ENCODE measurements at regions not wholly inside any gene's neighbourhood (a gene's known extent, or its start where the extent isn't known, plus 50 kb on each side); places are given as distances from the start of the nearest gene placed in this dataset.

- no peaks in the 10 kb centered on the region for H3K36me3 ChIP-seq (ENCODE audit: insufficient read depth, low read length)
- H3K9ac ChIP-seq (ENCODE audit: low read depth, low read length): no peak overlapping the region
- H3K4me1 ChIP-seq (ENCODE audit: insufficient read depth, low read length): no peaks in the 10 kb centered on the region
- no peaks in the 10 kb centered on the region for H3K9me3 ChIP-seq (ENCODE audit: control insufficient read depth, insufficient read depth, low read length)
These were observed 85.8 kb upstream of the PRPS1 start for GRCh38 chrX:107542500-107542899.

GRCh38 chrX:107547621-107548020 lies 80.7 kb upstream of the PRPS1 start:
- Histone ChIP-seq H3K9ac (ENCODE audit: low read depth, low read length) (no peak overlapping the region), H3K36me3 (ENCODE audit: insufficient read depth, low read length) (no peaks in the 10 kb centered on the region), H3K9me3 (ENCODE audit: control insufficient read depth, insufficient read depth, low read length) (no peaks in the 10 kb centered on the region), H3K4me1 (ENCODE audit: insufficient read depth, low read length) (no peaks in the 10 kb centered on the region)

- no peaks in the 10 kb centered on the region for H3K4me1 ChIP-seq (ENCODE audit: insufficient read depth, low read length)
- H3K36me3 ChIP-seq (ENCODE audit: insufficient read depth, low read length): no peaks in the 10 kb centered on the region
- no peak overlapping the region for H3K9ac ChIP-seq (ENCODE audit: low read depth, low read length)
- H3K9me3 ChIP-seq (ENCODE audit: control insufficient read depth, insufficient read depth, low read length): no peaks in the 10 kb centered on the region
These were observed 79.5 kb upstream of the PRPS1 start for GRCh38 chrX:107548775-107549174.

GRCh38 chrX:107549504-107549903 lies 78.8 kb upstream of the PRPS1 start:
- H3K36me3 ChIP-seq (ENCODE audit: insufficient read depth, low read length): no peaks in the 10 kb centered on the region
- no peaks in the 10 kb centered on the region for H3K4me1 ChIP-seq (ENCODE audit: insufficient read depth, low read length)
- H3K9me3 ChIP-seq (ENCODE audit: control insufficient read depth, insufficient read depth, low read length): no peaks in the 10 kb centered on the region
- no peak overlapping the region for H3K9ac ChIP-seq (ENCODE audit: low read depth, low read length)

- H3K9me3 ChIP-seq (ENCODE audit: control insufficient read depth, insufficient read depth, low read length): no peaks in the 10 kb centered on the region
- H3K9ac ChIP-seq (ENCODE audit: low read depth, low read length): no peak overlapping the region
- no peaks in the 10 kb centered on the region for H3K4me1 ChIP-seq (ENCODE audit: insufficient read depth, low read length)
- no peaks in the 10 kb centered on the region for H3K36me3 ChIP-seq (ENCODE audit: insufficient read depth, low read length)
These were observed 76.8 kb upstream of the PRPS1 start for GRCh38 chrX:107551546-107551945.

DNA sequence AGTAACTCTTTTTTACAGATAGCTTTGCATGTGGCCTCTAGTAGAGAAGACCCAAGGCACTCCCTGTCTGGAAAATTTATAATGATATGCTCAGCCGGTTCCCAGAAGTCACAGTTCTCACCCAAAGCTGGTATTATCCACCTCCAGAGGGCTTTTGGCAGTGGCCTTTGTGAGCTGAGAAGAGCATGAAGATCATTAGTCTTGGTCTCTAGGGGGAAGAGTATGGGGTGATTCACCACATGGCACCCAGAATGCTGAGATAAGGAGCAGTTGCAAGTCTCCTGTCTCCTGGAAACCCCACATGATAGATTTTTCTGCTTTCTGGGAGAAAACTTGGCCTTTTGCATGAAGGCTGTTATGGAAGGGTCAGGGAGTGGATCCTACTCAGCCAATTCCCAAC lies 75.4 kb upstream of the PRPS1 start:
- Histone ChIP-seq H3K9me3 (ENCODE audit: control insufficient read depth, insufficient read depth, low read length) (no peaks in the 10 kb centered on the region), H3K9ac (ENCODE audit: low read depth, low read length) (no peak overlapping the region), H3K4me1 (ENCODE audit: insufficient read depth, low read length) (no peaks in the 10 kb centered on the region), H3K36me3 (ENCODE audit: insufficient read depth, low read length) (no peaks in the 10 kb centered on the region)

DNA sequence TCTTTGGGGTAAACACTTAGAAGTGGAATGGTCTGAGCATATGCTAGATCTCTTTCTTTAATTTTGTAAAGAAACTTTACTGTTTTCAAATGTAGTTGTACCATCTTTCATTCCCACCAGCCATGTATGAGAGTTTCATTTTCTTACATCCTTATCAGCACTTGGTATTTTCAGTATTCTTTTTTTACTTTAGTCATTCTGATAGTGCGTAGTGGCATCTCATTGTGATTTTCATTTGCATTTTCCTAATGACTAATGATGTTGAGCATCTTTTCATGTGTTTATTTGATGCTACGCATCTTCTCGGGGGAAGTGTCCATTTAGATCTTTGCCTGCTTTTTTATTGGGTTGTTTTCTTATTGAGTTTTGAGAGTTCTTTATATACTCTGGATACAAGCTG lies 71.3 kb upstream of the PRPS1 start:
- no peak overlapping the region for H3K9ac ChIP-seq (ENCODE audit: low read depth, low read length)
- H3K36me3 ChIP-seq (ENCODE audit: insufficient read depth, low read length): no peaks in the 10 kb centered on the region
- no peaks in the 10 kb centered on the region for H3K9me3 ChIP-seq (ENCODE audit: control insufficient read depth, insufficient read depth, low read length)
- peaks cover 18% of the 10 kb centered on the region for H3K4me1 ChIP-seq (ENCODE audit: insufficient read depth, low read length)

GRCh38 chrX:107559506-107559905 lies 68.8 kb upstream of the PRPS1 start:
- Histone ChIP-seq H3K9ac (ENCODE audit: low read depth, low read length) (no peak overlapping the region), H3K9me3 (ENCODE audit: control insufficient read depth, insufficient read depth, low read length) (no peaks in the 10 kb centered on the region), H3K36me3 (ENCODE audit: insufficient read depth, low read length) (no peaks in the 10 kb centered on the region), H3K4me1 (ENCODE audit: insufficient read depth, low read length) (peaks cover 41% of the 10 kb centered on the region)

GRCh38 chrX:107560041-107560440 lies 68.3 kb upstream of the PRPS1 start:
- Histone ChIP-seq H3K4me1 (ENCODE audit: insufficient read depth, low read length) (peaks cover 46% of the 10 kb centered on the region), H3K36me3 (ENCODE audit: insufficient read depth, low read length) (no peaks in the 10 kb centered on the region)

GRCh38 chrX:107560980-107561379 lies 67.3 kb upstream of the PRPS1 start:
- Histone ChIP-seq H3K4me1 (ENCODE audit: insufficient read depth, low read length) (peaks cover 54% of the 10 kb centered on the region), H3K9me3 (ENCODE audit: control insufficient read depth, insufficient read depth, low read length) (no peaks in the 10 kb centered on the region), H3K36me3 (ENCODE audit: insufficient read depth, low read length) (no peaks in the 10 kb centered on the region), H3K9ac (ENCODE audit: low read depth, low read length) (no peak overlapping the region)

More at GRCh38 chrX:107560041-107560440, 68.3 kb upstream of the PRPS1 start:
- Histone ChIP-seq H3K9ac (ENCODE audit: low read depth, low read length) (no peak overlapping the region), H3K9me3 (ENCODE audit: control insufficient read depth, insufficient read depth, low read length) (no peaks in the 10 kb centered on the region)

DNA sequence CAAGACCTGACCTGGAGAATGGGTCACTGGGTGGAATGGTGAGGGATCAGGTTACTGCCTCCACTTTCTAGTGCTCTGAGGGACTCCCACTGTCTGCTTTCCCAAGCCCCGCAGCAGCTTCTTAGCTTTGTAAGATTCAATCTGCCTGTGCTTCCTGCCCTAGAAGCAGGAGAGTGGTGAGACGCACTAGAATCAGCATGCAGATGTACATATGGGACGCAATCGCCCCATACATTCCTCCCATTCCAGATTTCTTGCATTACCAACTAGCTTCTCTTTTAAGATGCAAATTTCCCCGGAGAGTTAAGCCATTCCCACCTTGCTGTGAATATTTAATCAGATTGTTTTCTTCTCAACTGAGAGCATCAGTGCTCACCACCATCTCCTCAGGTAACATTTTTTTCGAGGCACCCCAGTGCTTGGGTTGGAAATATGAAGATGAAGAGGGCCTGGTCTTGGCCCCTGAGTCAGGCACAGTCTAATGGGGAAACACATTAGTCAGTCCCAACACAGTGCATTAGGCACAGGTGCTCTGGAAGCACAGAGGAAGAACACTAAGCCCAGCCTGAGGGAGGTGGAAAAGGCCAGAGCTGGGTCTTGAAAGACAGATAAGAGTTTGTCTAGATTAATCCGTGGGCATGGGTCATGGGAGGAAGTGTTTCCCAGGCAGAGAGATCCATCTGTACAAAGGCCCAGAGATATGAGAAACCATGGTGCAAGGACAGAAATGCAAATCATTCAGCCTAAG lies 66.7 kb upstream of the PRPS1 start:
- Histone ChIP-seq H3K4me1 (ENCODE audit: insufficient read depth, low read length) (peaks cover 59% of the 10 kb centered on the region), H3K9ac (ENCODE audit: low read depth, low read length) (no peak overlapping the region), H3K36me3 (ENCODE audit: insufficient read depth, low read length) (no peaks in the 10 kb centered on the region), H3K9me3 (ENCODE audit: control insufficient read depth, insufficient read depth, low read length) (no peaks in the 10 kb centered on the region)

- Histone ChIP-seq H3K36me3 (ENCODE audit: insufficient read depth, low read length) (no peaks in the 10 kb centered on the region), H3K9ac (ENCODE audit: low read depth, low read length) (no peak overlapping the region), H3K9me3 (ENCODE audit: control insufficient read depth, insufficient read depth, low read length) (no peaks in the 10 kb centered on the region), H3K4me1 (ENCODE audit: insufficient read depth, low read length) (peaks cover 65% of the 10 kb centered on the region)
These were observed 65.8 kb upstream of the PRPS1 start for GRCh38 chrX:107562482-107562881.

- peaks cover 71% of the 10 kb centered on the region for H3K4me1 ChIP-seq (ENCODE audit: insufficient read depth, low read length)
- H3K9ac ChIP-seq (ENCODE audit: low read depth, low read length): no peak overlapping the region; the same call in 1 of the 2 replicates
- H3K9me3 ChIP-seq (ENCODE audit: control insufficient read depth, insufficient read depth, low read length): no peaks in the 10 kb centered on the region
- H3K36me3 ChIP-seq (ENCODE audit: insufficient read depth, low read length): no peaks in the 10 kb centered on the region
These were observed 64.5 kb upstream of the PRPS1 start for GRCh38 chrX:107563824-107564223.

DNA sequence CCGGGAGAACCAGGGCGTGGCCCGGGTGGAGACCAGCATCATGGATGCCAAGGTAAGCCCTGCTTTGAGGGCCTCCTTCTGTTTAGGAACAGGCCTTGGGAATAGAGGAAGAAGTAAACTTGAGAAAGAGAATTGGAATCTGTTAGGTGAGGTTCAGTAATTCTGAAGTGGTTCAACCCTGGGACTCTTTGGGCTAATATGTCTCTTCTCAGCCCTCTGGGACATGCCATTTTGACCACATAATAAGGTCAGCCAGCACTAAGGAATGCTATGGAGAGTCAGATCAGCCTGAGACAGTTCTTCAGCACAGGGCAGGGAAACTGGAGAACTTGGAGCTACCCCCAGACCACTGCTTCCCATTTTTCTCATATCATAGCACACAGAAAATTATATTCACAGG lies 63.3 kb upstream of the PRPS1 start:
- 0 out of 2 replicates have a peak overlapping the region, but pooled peaks have one; percentile 4 for H3K9ac ChIP-seq (ENCODE audit: low read depth, low read length)
- H3K36me3 ChIP-seq (ENCODE audit: insufficient read depth, low read length): no peaks in the 10 kb centered on the region
- H3K9me3 ChIP-seq (ENCODE audit: control insufficient read depth, insufficient read depth, low read length): no peaks in the 10 kb centered on the region
- peaks cover 74% of the 10 kb centered on the region for H3K4me1 ChIP-seq (ENCODE audit: insufficient read depth, low read length)

- H3K9ac ChIP-seq (ENCODE audit: low read depth, low read length): peak overlapping the region; percentile 11; the same call in 1 of the 2 replicates
These were observed 62.2 kb upstream of the PRPS1 start for GRCh38 chrX:107565931-107566603.

More at GRCh38 chrX:107565931-107566603, 62.2 kb upstream of the PRPS1 start:
- peaks cover 75% of the 10 kb centered on the region for H3K4me1 ChIP-seq (ENCODE audit: insufficient read depth, low read length)
- no peaks in the 10 kb centered on the region for H3K9me3 ChIP-seq (ENCODE audit: control insufficient read depth, insufficient read depth, low read length)
- no peaks in the 10 kb centered on the region for H3K36me3 ChIP-seq (ENCODE audit: insufficient read depth, low read length)

All from ES-I3 (cell line).